Ishikawa (cell line): ENCODE measurements at regions not wholly inside any gene's neighbourhood (a gene's known extent, or its start where the extent isn't known, plus 50 kb on each side); places are given as distances from the start of the nearest gene placed in this dataset.

Source experiments
- CEBPB ChIP-seq: IDR thresholded peaks from 2 replicates; pipeline ENCODE4 v1.6.1; 2012
- CREB1 ChIP-seq: IDR thresholded peaks from 2 replicates; pipeline ENCODE4 v1.6.1; 2012; ENCODE audit warnings: low read depth
- EGR1 ChIP-seq: IDR thresholded peaks from 2 replicates; pipeline ENCODE4 v1.6.1; 2012
- EP300 ChIP-seq: IDR thresholded peaks from 2 replicates; pipeline ENCODE4 v1.6.1; 2012; ENCODE audit warnings: borderline replicate concordance
- FOXM1 ChIP-seq: IDR thresholded peaks from 2 replicates; pipeline ENCODE4 v1.6.1; 2012; ENCODE audit warnings: low read depth, borderline replicate concordance
- MAX ChIP-seq: IDR thresholded peaks from 2 replicates; pipeline ENCODE4 v1.6.1; 2012
- NFIC ChIP-seq: IDR thresholded peaks from 2 replicates; pipeline ENCODE4 v1.6.1; 2012
- RAD21 ChIP-seq: IDR thresholded peaks from 2 replicates; pipeline ENCODE4 v1.6.1; 2012; ENCODE audit warnings: low read depth
- REST ChIP-seq: IDR thresholded peaks from 2 replicates; pipeline ENCODE4 v1.6.1; 2012; ENCODE audit warnings: low read depth, mild to moderate bottlenecking
- TAF1 ChIP-seq: IDR thresholded peaks from 2 replicates; pipeline ENCODE4 v1.6.1; 2012; ENCODE audit warnings: low read depth, mild to moderate bottlenecking
- TCF12 ChIP-seq: IDR thresholded peaks from 2 replicates; pipeline ENCODE4 v1.6.1; 2012; ENCODE audit warnings: low read depth
- TEAD4 ChIP-seq: IDR thresholded peaks from 2 replicates; pipeline ENCODE4 v1.6.1; 2012
- USF1 ChIP-seq: IDR thresholded peaks from 2 replicates; pipeline ENCODE4 v1.6.1; 2012
- YY1 ChIP-seq: IDR thresholded peaks from 2 replicates; pipeline ENCODE4 v1.6.1; 2012; ENCODE audit warnings: low read depth
- ZBTB7A ChIP-seq: IDR thresholded peaks from 2 replicates; pipeline ENCODE4 v1.6.1; 2012; ENCODE audit warnings: low read depth

GRCh38 chr5:166523206-166523605, 1768.2 kb upstream of the WWC1 start:
- TF ChIP-seq YY1 (no peak), FOXM1 (no peak), NFIC (no peak), EGR1 (no peak), TEAD4 (no peak), MAX (no peak), REST (no peak), CREB1 (no peak), TAF1 (no peak), RAD21 (no peak), TCF12 (no peak), CEBPB (no peak), USF1 (no peak), ZBTB7A (no peak), EP300 (no peak)

- TF ChIP-seq USF1 (no peak), EGR1 (no peak), ZBTB7A (no peak), YY1 (no peak), TEAD4 (no peak), CREB1 (no peak), MAX (no peak), NFIC (no peak), RAD21 (no peak), FOXM1 (no peak), REST (no peak), TCF12 (no peak), EP300 (no peak), TAF1 (no peak), CEBPB (no peak)
These were observed 1762.2 kb upstream of the WWC1 start for GRCh38 chr5:166529200-166529599.

GRCh38 chr5:166532456-166533220, 1758.8 kb upstream of the WWC1 start:
- no peak for TF ChIP-seq USF1
- no peak for TF ChIP-seq TCF12
- TF ChIP-seq EGR1, result no peak
- no peak for TF ChIP-seq CREB1
- no peak for TF ChIP-seq NFIC

GRCh38 chr5:166535641-166536040, 1755.8 kb upstream of the WWC1 start:
- no peak for TF ChIP-seq MAX
- TF ChIP-seq RAD21, result no peak

- no peak for TF ChIP-seq TEAD4
- TF ChIP-seq MAX, result no peak
- TF ChIP-seq REST, result no peak
- no peak for TF ChIP-seq TAF1
- no peak for TF ChIP-seq ZBTB7A
- TF ChIP-seq USF1, result no peak
- TF ChIP-seq CEBPB, result no peak
These were observed 1751.3 kb upstream of the WWC1 start for GRCh38 chr5:166540156-166540555.
